Fibroblast of lung (primary cell): ENCODE measurements at regions not wholly inside any gene's neighbourhood (a gene's known extent, or its start where the extent isn't known, plus 50 kb on each side); places are given as distances from the start of the nearest gene placed in this dataset.
A peak's percentile ranks its signal among the peaks of the same experiment; 100 is the strongest.

Experiments
- DNase-seq, 2 donors: peaks; one replicate each; pipeline versions ENCODE4 v3.0.0 to v3.0.0-alpha.2; 2010; ENCODE audit warnings: low read depth in 2 of 2
- H2AFZ ChIP-seq: 2 replicates; pipeline ENCODE4 v1.5.1; 2012; ENCODE audit warnings: low read length, control low read depth, inconsistent platforms
- H3K27ac ChIP-seq: 2 replicates; pipeline ENCODE4 v1.5.1; 2011; ENCODE audit warnings: low read length, control low read depth; ENCODE audit not compliant: insufficient read depth
- H3K27me3 ChIP-seq: 2 replicates; pipeline ENCODE4 v1.5.1; 2011; ENCODE audit warnings: mild to moderate bottlenecking, low read length; ENCODE audit not compliant: control insufficient read depth, insufficient read depth
- H3K36me3 ChIP-seq: 2 replicates; pipeline ENCODE4 v1.5.1; 2011; ENCODE audit warnings: low read length; ENCODE audit not compliant: control insufficient read depth, insufficient read depth
- H3K4me1 ChIP-seq: 2 replicates; pipeline ENCODE4 v1.5.1; 2011; ENCODE audit warnings: low read length; ENCODE audit not compliant: control insufficient read depth, insufficient read depth; ENCODE audit errors: extremely low read depth
- H3K4me2 ChIP-seq: 2 replicates; pipeline ENCODE4 v1.5.1; 2011; ENCODE audit warnings: low read length, control low read depth; ENCODE audit not compliant: insufficient read depth; ENCODE audit errors: extremely low read depth
- H3K4me3 ChIP-seq, 4 experiments: fragments of 200-600 bp in 1 of 4; sonication (generic) in 1 of 4; replicated peaks in 1 of 4; 2 replicates each; pipeline ENCODE4 v1.5.1; 2011 to 2016; ENCODE audit warnings: low read length in 4 of 4, low read depth in 3 of 4, mild to moderate bottlenecking in 3 of 4, control low read depth in 2 of 4, inconsistent platforms in 1 of 4, mixed read lengths in 1 of 4; ENCODE audit not compliant: insufficient read depth in 1 of 4; ENCODE audit errors: control extremely low read depth in 1 of 4
- H3K79me2 ChIP-seq: 2 replicates; pipeline ENCODE4 v1.5.1; 2012; ENCODE audit warnings: mild to moderate bottlenecking, low read length, inconsistent platforms; ENCODE audit not compliant: control insufficient read depth, insufficient read depth
- H3K9ac ChIP-seq: 2 replicates; pipeline ENCODE4 v1.5.1; 2011; ENCODE audit warnings: mild to moderate bottlenecking, low read length, control low read depth; ENCODE audit not compliant: insufficient read depth
- H3K9me3 ChIP-seq: 2 replicates; pipeline ENCODE4 v1.5.1; 2012; ENCODE audit warnings: low read depth, low read length; ENCODE audit not compliant: control insufficient read depth, insufficient read depth
- H4K20me1 ChIP-seq: 2 replicates; pipeline ENCODE4 v1.5.1; 2011; ENCODE audit warnings: low read length; ENCODE audit not compliant: control insufficient read depth, insufficient read depth; ENCODE audit errors: extremely low read depth
- EZH2 ChIP-seq: IDR thresholded peaks from 2 replicates; pipeline ENCODE4 v1.5.1; 2012; ENCODE audit warnings: low read length, control low read depth, mild to moderate bottlenecking; ENCODE audit errors: missing control alignments
- TF ChIP-seq, protein P1 (sequence below), 2 donors: IDR thresholded peaks in 1 of 2; conservative IDR thresholded peaks in 1 of 2; 1 replicate in 1 of 2; 2 replicates in 1 of 2; pipeline ENCODE4 v1.5.1; 2011 to 2012; ENCODE audit warnings: low read length in 2 of 2, control low read depth in 1 of 2, inconsistent platforms in 1 of 2, low read depth in 1 of 2, mild to moderate bottlenecking in 1 of 2

DNA sequence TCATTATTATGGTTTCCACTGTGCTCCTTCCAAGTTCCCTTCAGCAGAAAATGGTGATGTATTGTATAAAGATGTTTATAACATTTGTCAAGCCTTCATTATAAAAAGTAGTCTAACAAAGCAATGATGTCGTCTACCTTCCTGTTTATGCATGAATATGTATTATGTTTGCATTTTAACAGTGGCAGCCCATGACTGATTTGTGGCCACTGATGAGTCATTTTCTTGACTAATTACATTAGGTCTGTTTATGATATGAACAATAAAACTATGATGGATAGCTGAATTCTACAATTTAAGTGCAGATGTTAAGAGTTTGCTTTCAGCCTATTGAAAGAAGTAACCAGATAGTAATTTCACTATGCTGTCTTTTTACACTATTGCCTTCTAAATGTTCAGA lies 75.4 kb upstream of the ADAMTS19 start:
- H4K20me1 ChIP-seq: no peaks in the 10 kb centered on the region
- H3K4me1 ChIP-seq: no peaks in the 10 kb centered on the region
- H3K4me2 ChIP-seq: no peak overlapping the region
- TF ChIP-seq, protein P1, sequence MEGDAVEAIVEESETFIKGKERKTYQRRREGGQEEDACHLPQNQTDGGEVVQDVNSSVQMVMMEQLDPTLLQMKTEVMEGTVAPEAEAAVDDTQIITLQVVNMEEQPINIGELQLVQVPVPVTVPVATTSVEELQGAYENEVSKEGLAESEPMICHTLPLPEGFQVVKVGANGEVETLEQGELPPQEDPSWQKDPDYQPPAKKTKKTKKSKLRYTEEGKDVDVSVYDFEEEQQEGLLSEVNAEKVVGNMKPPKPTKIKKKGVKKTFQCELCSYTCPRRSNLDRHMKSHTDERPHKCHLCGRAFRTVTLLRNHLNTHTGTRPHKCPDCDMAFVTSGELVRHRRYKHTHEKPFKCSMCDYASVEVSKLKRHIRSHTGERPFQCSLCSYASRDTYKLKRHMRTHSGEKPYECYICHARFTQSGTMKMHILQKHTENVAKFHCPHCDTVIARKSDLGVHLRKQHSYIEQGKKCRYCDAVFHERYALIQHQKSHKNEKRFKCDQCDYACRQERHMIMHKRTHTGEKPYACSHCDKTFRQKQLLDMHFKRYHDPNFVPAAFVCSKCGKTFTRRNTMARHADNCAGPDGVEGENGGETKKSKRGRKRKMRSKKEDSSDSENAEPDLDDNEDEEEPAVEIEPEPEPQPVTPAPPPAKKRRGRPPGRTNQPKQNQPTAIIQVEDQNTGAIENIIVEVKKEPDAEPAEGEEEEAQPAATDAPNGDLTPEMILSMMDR (conservative IDR thresholded peaks at IDR 0.05 in 1 of 2, IDR thresholded peaks at IDR 0.05 in 1 of 2; ENCODE audit: low read depth in 1 of 2, low read length in 2 of 2): no peak
- TF ChIP-seq EZH2: no peak
- peak; percentile 11 to 26 for DNase-seq
- no peak overlapping the region for H3K27ac ChIP-seq
- no peak overlapping the region for H2AFZ ChIP-seq
- no peaks in the 10 kb centered on the region for H3K9me3 ChIP-seq
- H3K79me2 ChIP-seq: no peaks in the 10 kb centered on the region
- no peak overlapping the region for H3K9ac ChIP-seq
- H3K27me3 ChIP-seq: no peaks in the 10 kb centered on the region
- H3K4me3 ChIP-seq: no peak overlapping the region
- H3K36me3 ChIP-seq: no peaks in the 10 kb centered on the region

DNA sequence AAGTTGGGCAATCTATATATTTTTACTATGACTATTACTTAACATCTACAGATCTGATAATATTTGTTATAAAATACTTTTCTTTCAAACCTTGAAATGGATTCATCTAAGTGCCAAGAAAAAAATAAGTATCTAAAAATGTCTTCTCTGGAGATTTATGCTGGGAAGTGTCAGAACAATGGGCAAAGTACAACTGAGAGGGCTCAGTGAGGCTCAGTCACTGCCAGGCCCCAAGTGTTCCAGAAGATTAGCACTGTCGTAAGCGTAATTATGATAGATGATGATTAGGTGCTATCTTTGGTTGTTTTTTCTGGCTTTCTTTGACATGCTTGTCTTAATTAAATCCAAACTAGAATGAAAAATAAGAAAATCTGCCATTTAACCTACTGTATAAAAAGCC lies 72.2 kb upstream of the ADAMTS19 start:
- TF ChIP-seq EZH2: no peak
- TF ChIP-seq, protein P1 (conservative IDR thresholded peaks at IDR 0.05 in 1 of 2, IDR thresholded peaks at IDR 0.05 in 1 of 2; ENCODE audit: low read depth in 1 of 2, low read length in 2 of 2): no peak
- H3K36me3 ChIP-seq: no peaks in the 10 kb centered on the region
- no peaks in the 10 kb centered on the region for H3K9me3 ChIP-seq
- no peak overlapping the region for H3K27ac ChIP-seq
- H3K79me2 ChIP-seq: no peaks in the 10 kb centered on the region
- H4K20me1 ChIP-seq: no peaks in the 10 kb centered on the region
- no peak overlapping the region for H3K4me3 ChIP-seq
- H3K9ac ChIP-seq: no peak overlapping the region
- no peak overlapping the region for H3K4me2 ChIP-seq
- H2AFZ ChIP-seq: no peak overlapping the region
- H3K27me3 ChIP-seq: no peaks in the 10 kb centered on the region
- no peak for DNase-seq
- H3K4me1 ChIP-seq: no peaks in the 10 kb centered on the region

DNA sequence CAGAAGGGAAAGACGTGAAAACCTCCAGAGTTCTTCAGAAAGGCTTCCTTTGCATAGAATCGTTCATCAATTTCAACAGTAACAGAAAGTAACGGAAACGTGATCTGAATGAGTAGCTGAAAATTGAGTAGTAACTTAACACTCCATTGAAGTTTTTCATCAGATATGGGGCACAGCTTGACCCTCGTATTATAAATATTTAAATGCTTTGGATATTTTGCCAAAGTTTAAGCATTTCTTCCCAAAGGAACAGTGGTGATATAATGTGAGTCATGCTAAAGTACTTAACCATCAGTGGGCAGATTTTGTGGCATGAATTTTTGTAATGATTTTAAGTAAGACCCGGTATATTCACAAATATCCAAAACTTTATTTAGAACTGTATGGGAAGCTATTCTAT lies 67.4 kb upstream of the ADAMTS19 start:
- Histone ChIP-seq H3K9ac (no peak overlapping the region), H3K79me2 (no peaks in the 10 kb centered on the region), H3K27me3 (no peaks in the 10 kb centered on the region), H3K27ac (no peak overlapping the region), H3K4me2 (peak overlapping the region; percentile 11), H2AFZ (no peak overlapping the region), H4K20me1 (no peaks in the 10 kb centered on the region), H3K4me1 (no peaks in the 10 kb centered on the region), H3K9me3 (no peaks in the 10 kb centered on the region), H3K36me3 (no peaks in the 10 kb centered on the region), H3K4me3 (no peak overlapping the region)
- peak; percentile 40 to 43 for DNase-seq
- no peak for TF ChIP-seq EZH2
- TF ChIP-seq, protein P1 (conservative IDR thresholded peaks at IDR 0.05 in 1 of 2, IDR thresholded peaks at IDR 0.05 in 1 of 2; ENCODE audit: low read depth in 1 of 2, low read length in 2 of 2): no peak
